GM23338 (cell line): ENCODE measurements at regions not wholly inside any gene's neighbourhood (a gene's known extent, or its start where the extent isn't known, plus 50 kb on each side); places are given as distances from the start of the nearest gene placed in this dataset.

Experiments
- ATAC-seq: fragments of 200-7000 bp; cut with Tn5 transposase; 3 replicates; pipeline ENCODE4 v1.9.1; 2020
- DNase-seq: peaks from one replicate; pipeline ENCODE4 v3.0.0-alpha.2; 2015; ENCODE audit warnings: low spot score
- H2AFZ ChIP-seq: fragments of 200-600 bp; sonication (generic); 2 replicates; pipeline ENCODE4 v1.8.0; 2016; ENCODE audit warnings: antibody characterized with exemption, mild to moderate bottlenecking, moderate library complexity
- H3F3A ChIP-seq: fragments of 200-600 bp; sonication (generic); replicated peaks from 2 replicates; pipeline ENCODE4 v1.8.0; 2017; ENCODE audit warnings: antibody characterized with exemption, mixed run types, low read depth
- H3K27ac ChIP-seq: fragments of 200-600 bp; sonication (generic); 2 replicates; pipeline ENCODE4 v1.6.1; 2016; ENCODE audit warnings: low read depth
- H3K27me3 ChIP-seq: fragments of 200-600 bp; sonication (generic); 2 replicates; pipeline ENCODE4 v1.8.0; 2016; ENCODE audit warnings: mild to moderate bottlenecking, mixed run types, moderate library complexity; ENCODE audit not compliant: insufficient read depth
- H3K36me3 ChIP-seq: fragments of 200-600 bp; sonication (generic); 2 replicates; pipeline ENCODE4 v1.8.0; 2016; ENCODE audit warnings: mild to moderate bottlenecking; ENCODE audit not compliant: insufficient read depth
- H3K4me1 ChIP-seq: fragments of 200-600 bp; sonication (generic); 2 replicates; pipeline ENCODE4 v1.8.0; 2016; ENCODE audit warnings: mild to moderate bottlenecking, moderate library complexity; ENCODE audit not compliant: insufficient read depth
- H3K4me2 ChIP-seq: fragments of 200-600 bp; sonication (generic); 2 replicates; pipeline ENCODE4 v1.7.1; 2017; ENCODE audit warnings: mixed run types
- H3K4me3 ChIP-seq: fragments of 200-600 bp; sonication (generic); 2 replicates; pipeline ENCODE4 v1.6.1; 2016; ENCODE audit warnings: mixed run types
- H3K79me2 ChIP-seq: fragments of 200-600 bp; sonication (generic); replicated peaks from 2 replicates; pipeline ENCODE4 v1.8.0; 2017; ENCODE audit warnings: mild to moderate bottlenecking; ENCODE audit not compliant: insufficient read depth
- H3K9me2 ChIP-seq: fragments of 200-600 bp; sonication (generic); 2 replicates; pipeline ENCODE4 v1.8.0; 2017; ENCODE audit not compliant: insufficient read depth
- H4K20me1 ChIP-seq: fragments of 200-600 bp; sonication (generic); replicated peaks from 2 replicates; pipeline ENCODE4 v1.8.0; 2017; ENCODE audit warnings: mild to moderate bottlenecking; ENCODE audit not compliant: insufficient read depth
- H3K27ac Mint-ChIP-seq: 2 replicates; pipeline ENCODE4 v1.8.0; 2020; ENCODE audit warnings: inconsistent platforms, mild to moderate bottlenecking, moderate library complexity, mixed read lengths
- H3K27me3 Mint-ChIP-seq: 3 replicates; pipeline ENCODE4 v1.8.0; 2022; ENCODE audit warnings: low read depth, mild to moderate bottlenecking, moderate library complexity, mixed read lengths, inconsistent platforms; ENCODE audit not compliant: insufficient read depth, poor library complexity
- H3K36me3 Mint-ChIP-seq: 3 replicates; pipeline ENCODE4 v1.8.0; 2021; ENCODE audit warnings: low read depth, mild to moderate bottlenecking, inconsistent platforms, moderate library complexity, mixed read lengths
- H3K4me1 Mint-ChIP-seq: 3 replicates; pipeline ENCODE4 v1.8.0; 2020; ENCODE audit warnings: mild to moderate bottlenecking, inconsistent platforms, mixed read lengths
- H3K4me3 Mint-ChIP-seq: 3 replicates; pipeline ENCODE4 v1.8.0; 2021; ENCODE audit warnings: moderate library complexity, mild to moderate bottlenecking, inconsistent platforms, mixed read lengths
- H3K9me3 Mint-ChIP-seq: 3 replicates; pipeline ENCODE4 v1.8.0; 2020; ENCODE audit warnings: moderate library complexity, mild to moderate bottlenecking, inconsistent platforms, mixed read lengths
- CREB1 ChIP-seq: fragments of 250-450 bp; sonication (Bioruptor Pico); IDR thresholded peaks from 2 replicates; pipeline ENCODE4 v1.5.0; 2020; ENCODE audit warnings: low read depth, mild to moderate bottlenecking, moderate library complexity
- EZH2 ChIP-seq: fragments of 200-600 bp; sonication (generic); IDR thresholded peaks from one replicate; pipeline ENCODE4 v1.8.0; 2017; ENCODE audit warnings: antibody characterized with exemption, mild to moderate bottlenecking, low read depth; ENCODE audit not compliant: unreplicated experiment
- NANOG ChIP-seq: IDR thresholded peaks from 2 replicates; pipeline ENCODE4 v1.6.1; 2016; ENCODE audit warnings: antibody characterized with exemption, borderline replicate concordance
- POLR2AphosphoS5 ChIP-seq: IDR thresholded peaks from 2 replicates; pipeline ENCODE4 v1.6.1; 2016; ENCODE audit warnings: antibody characterized with exemption, low read depth
- STAT1 ChIP-seq: IDR thresholded peaks from one replicate; pipeline ENCODE4 v1.6.1; 2016; ENCODE audit warnings: antibody characterized with exemption; ENCODE audit not compliant: unreplicated experiment
- ZNF114 ChIP-seq: fragments of 250-450 bp; sonication (Bioruptor Pico); IDR thresholded peaks from 2 replicates; pipeline ENCODE4 v1.5.0; 2020; ENCODE audit warnings: mild to moderate bottlenecking, moderate library complexity
- ZNF331 ChIP-seq: fragments of 250-450 bp; sonication (Bioruptor Pico); IDR thresholded peaks from 2 replicates; pipeline ENCODE4 v1.5.0; 2020; ENCODE audit warnings: low read depth, mild to moderate bottlenecking, moderate library complexity
- ZNF462 ChIP-seq: fragments of 250-450 bp; sonication (Bioruptor Pico); IDR thresholded peaks from 2 replicates; pipeline ENCODE4 v1.5.0; 2020; ENCODE audit warnings: mild to moderate bottlenecking, moderate library complexity

DNA sequence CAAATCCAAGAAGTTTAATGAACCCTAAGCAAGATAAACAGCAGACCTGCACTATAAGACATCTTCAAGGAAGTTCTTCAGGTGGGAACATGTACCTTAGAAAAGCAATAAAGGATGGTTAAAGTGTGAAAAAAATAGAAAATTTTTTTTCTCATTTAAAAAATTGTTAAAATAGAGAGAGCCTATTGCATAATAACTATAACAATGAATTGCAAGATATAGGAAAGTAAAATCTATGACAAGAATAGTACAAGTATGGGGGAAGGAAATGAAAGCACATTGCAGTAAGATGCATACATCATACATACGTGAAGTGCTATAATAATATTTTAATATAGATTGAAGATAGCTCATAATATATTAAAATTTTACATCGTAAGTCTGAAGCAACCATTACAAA is 310.1 kb upstream of the KCNMB2 start (continued):
- TF ChIP-seq ZNF462 (CRISPR knock-in tag) (no peak), POLR2AphosphoS5 (no peak), CREB1 (CRISPR knock-in tag) (no peak), ZNF114 (CRISPR knock-in tag) (no peak), STAT1 (no peak)

- no peaks in the 10 kb centered on the region for H3K27me3 Mint-ChIP-seq
- no peaks in the 10 kb centered on the region for H3K9me2 ChIP-seq
- no peak for ATAC-seq
- no peaks in the 10 kb centered on the region for H3F3A ChIP-seq
- peaks cover 20% of the 10 kb centered on the region; the same call in 2 of the 3 replicates for H3K9me3 Mint-ChIP-seq
- H3K27ac Mint-ChIP-seq, result no peak overlapping the region
- no peak overlapping the region for H3K27ac ChIP-seq
- no peak for DNase-seq
- TF ChIP-seq NANOG (no peak), EZH2 (no peak), ZNF331 (CRISPR knock-in tag) (no peak)
- peaks cover 24% of the 10 kb centered on the region for H3K4me1 ChIP-seq
- no peak overlapping the region for H3K4me3 Mint-ChIP-seq
- H3K36me3 Mint-ChIP-seq, result peaks cover 19% of the 10 kb centered on the region; the same call in 2 of the 3 replicates
- H3K79me2 ChIP-seq, result no peaks in the 10 kb centered on the region
- no peaks in the 10 kb centered on the region for H4K20me1 ChIP-seq
- H3K36me3 ChIP-seq, result no peaks in the 10 kb centered on the region; the same call in 1 of the 2 replicates
- H3K27me3 ChIP-seq, result no peaks in the 10 kb centered on the region
- no peak overlapping the region for H2AFZ ChIP-seq
- H3K4me1 Mint-ChIP-seq, result peaks cover 17% of the 10 kb centered on the region
- H3K4me3 ChIP-seq, result no peak overlapping the region
- H3K4me2 ChIP-seq, result no peak overlapping the region
Observed at GRCh38 chr3:178231645-178232044, 304.6 kb upstream of the KCNMB2 start.
